ENCODE measurements at regions not wholly inside any gene's neighbourhood (a gene's known extent, or its start where the extent isn't known, plus 50 kb on each side); places are given as distances from the start of the nearest gene placed in this dataset.

- DNase-seq: no peak
Observed at GRCh38 chr22:23000657-23001347, 69.5 kb upstream of the GNAZ start.

GRCh38 chr22:23001463-23001862 is 68.9 kb upstream of the GNAZ start:
- DNase-seq: no peak

- DNase-seq: no peak
Observed at GRCh38 chr22:23002612-23003180, 67.6 kb upstream of the GNAZ start.

GRCh38 chr22:23007823-23008222 is 62.5 kb upstream of the GNAZ start:
- DNase-seq: no peak

GRCh38 chr22:23008896-23009295 is 61.4 kb upstream of the GNAZ start:
- DNase-seq: no peak

Data from stimulated activated CD4-positive, alpha-beta T cell treated with anti-CD3 and anti-CD28 coated beads, Interleukin-2, amount 100 ng/mL, for 24 hours (primary cell).